Mammary epithelial cell (primary cell): ENCODE measurements at regions not wholly inside any gene's neighbourhood (a gene's known extent, or its start where the extent isn't known, plus 50 kb on each side); places are given as distances from the start of the nearest gene placed in this dataset.

Source experiments
- CTCF ChIP-seq, 2 donors: IDR thresholded peaks in 1 of 2; conservative IDR thresholded peaks in 1 of 2; 2 replicates each; pipeline ENCODE4 v1.5.1; 2011 to 2012; ENCODE audit warnings: inconsistent platforms in 2 of 2, low read length in 2 of 2, mild to moderate bottlenecking in 2 of 2, control low read depth in 1 of 2, low read depth in 1 of 2; ENCODE audit not compliant: insufficient read depth in 1 of 2; ENCODE audit errors: extremely low read depth in 1 of 2
- EZH2 ChIP-seq: IDR thresholded peaks from 2 replicates; pipeline ENCODE4 v1.6.1; 2012; ENCODE audit warnings: low read length, inconsistent platforms, borderline replicate concordance

DNA sequence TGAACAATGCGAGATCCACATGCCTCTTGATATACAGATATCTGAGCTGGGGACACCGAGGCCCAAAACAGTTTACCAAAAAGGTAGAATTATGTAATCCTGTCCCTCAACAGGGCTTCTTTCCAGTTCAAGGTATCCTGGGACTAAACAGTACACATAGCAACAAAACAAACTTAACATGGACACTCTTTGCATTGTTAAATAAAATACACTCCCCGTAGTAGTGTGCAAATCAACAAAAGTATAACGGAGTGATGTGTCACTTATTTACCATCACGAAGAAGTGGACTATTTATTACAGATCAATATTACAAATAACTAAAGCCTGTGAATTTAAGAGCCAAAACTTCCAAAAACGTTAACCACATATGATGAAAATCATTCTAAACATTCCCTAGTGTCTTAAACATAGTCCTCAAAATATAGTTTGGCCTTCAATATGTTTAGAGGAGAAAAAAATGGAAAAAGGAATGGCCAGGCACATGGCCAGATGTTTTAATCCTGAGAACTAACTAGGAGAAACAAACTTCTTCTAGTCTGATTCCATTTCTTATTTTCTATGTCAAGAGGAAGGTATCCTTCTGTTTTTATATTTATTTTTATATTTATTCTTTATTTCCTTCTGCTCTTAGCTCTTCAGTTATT lies 377.5 kb downstream of the OSR1 start:
- TF ChIP-seq EZH2 (no peak), CTCF (conservative IDR thresholded peaks at IDR 0.05 in 1 of 2, IDR thresholded peaks at IDR 0.05 in 1 of 2; ENCODE audit: extremely low read depth in 1 of 2, insufficient read depth in 1 of 2, low read depth in 1 of 2, low read length in 2 of 2) (no peak)
